Stimulated activated naive CD8-positive, alpha-beta T cell treated with anti-CD3 and anti-CD28 coated beads, Interleukin-15, Interleukin-2, amounts not matched to agents 100 U/mL and 50 U/mL, for 24 hours (primary cell): ENCODE measurements at regions not wholly inside any gene's neighbourhood (a gene's known extent, or its start where the extent isn't known, plus 50 kb on each side); places are given as distances from the start of the nearest gene placed in this dataset.

Experiments used
- ATAC-seq: fragments of 150-1000 bp; cut with Tn5 transposase; one replicate; pipeline ENCODE4 v1.10.0; 2021
- DNase-seq: peaks from one replicate; pipeline ENCODE4 v3.0.0; 2021

DNA sequence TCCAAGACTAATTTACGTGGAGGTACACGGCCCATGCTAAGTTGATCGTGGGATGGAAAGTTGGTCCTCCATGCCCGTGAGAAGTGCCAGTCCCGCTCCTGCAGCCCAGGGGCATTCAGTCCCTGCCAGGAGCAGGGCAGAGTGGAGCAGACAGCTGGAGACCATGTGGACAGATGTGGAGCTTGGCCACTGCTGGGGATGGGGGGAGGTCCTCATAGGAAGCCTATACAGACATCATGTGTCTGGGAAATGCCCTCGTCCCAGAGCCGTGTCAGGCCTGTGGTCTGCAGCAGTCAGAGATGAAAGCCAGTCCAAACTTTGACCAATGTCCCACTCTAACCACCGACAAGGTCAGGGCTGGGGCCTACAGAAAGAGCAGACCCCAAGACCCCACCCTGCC lies 118.4 kb downstream of the CPZ start:
- no peak for ATAC-seq

GRCh38 chr4:8710416-8710815 lies 117.9 kb downstream of the CPZ start:
- DNase-seq (no peak), ATAC-seq (no peak)

More for the DNA sequence above, 118.4 kb downstream of the CPZ start:
- no peak for DNase-seq

DNA sequence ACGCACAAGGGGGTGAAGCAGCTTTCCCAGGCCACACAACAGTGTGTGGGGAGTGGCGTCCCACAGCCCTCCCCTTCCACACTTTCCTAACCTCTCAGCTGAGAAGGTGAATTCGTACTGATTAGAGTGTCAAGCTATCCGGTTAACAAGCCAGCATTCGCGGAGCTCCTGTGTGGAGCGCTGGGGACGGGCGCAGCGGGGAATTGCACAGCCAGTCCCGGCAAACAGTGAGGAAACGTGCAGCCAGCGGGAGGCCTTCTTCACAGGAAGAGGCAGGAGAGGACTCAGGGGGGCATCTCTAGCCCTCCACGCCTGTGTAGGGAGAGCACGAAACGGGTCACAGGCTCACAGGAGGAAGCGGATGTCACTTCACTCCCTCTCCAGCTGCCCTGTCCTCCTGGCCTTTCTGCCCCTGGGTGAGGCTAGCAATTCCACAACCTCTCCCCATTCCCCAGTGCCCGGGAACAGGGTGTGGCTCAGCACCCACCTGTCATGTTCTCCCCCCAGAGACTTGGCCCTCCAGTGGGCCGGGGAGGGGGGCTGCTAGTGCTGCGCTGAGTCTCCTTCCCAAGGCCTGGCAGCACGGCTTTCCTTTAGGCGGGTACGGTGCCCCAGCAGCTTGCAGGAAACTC lies 117.3 kb downstream of the CPZ start:
- DNase-seq: no peak
- ATAC-seq: no peak

DNA sequence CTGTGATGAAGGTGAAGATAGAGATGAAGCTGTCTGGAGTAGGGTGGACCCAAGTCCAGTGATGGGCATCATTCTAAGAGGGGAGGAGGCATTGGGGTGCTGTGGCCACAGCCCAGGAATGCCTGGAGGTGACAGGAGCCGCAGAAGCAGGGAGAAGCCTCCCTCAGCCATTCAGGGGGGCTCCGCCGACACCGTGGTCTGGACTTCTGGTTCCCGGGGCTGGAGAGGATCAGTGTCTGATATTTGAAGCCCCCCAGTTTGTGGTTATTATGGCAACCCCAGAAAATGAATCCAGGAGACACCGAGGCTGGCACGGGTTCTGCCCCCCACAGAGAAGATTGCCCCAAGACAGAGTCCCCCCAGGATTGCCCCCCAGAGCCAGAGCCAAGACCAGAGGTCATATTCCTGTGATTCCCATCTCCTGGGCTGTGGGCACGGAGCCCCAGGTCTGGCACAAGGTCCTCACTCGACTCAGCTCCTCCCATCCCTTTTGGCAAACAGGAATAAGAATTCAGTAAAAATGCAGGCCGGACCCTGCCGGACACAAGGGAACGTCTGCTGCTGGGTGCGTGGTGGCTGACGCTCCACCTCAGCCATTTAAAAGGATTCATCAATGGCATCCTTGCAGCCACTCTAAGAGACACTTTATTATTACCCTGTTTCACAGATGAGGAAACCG lies 116.6 kb downstream of the CPZ start:
- ATAC-seq (no peak), DNase-seq (no peak)

GRCh38 chr4:8708401-8709021 lies 115.9 kb downstream of the CPZ start:
- ATAC-seq (no peak), DNase-seq (no peak)

DNA sequence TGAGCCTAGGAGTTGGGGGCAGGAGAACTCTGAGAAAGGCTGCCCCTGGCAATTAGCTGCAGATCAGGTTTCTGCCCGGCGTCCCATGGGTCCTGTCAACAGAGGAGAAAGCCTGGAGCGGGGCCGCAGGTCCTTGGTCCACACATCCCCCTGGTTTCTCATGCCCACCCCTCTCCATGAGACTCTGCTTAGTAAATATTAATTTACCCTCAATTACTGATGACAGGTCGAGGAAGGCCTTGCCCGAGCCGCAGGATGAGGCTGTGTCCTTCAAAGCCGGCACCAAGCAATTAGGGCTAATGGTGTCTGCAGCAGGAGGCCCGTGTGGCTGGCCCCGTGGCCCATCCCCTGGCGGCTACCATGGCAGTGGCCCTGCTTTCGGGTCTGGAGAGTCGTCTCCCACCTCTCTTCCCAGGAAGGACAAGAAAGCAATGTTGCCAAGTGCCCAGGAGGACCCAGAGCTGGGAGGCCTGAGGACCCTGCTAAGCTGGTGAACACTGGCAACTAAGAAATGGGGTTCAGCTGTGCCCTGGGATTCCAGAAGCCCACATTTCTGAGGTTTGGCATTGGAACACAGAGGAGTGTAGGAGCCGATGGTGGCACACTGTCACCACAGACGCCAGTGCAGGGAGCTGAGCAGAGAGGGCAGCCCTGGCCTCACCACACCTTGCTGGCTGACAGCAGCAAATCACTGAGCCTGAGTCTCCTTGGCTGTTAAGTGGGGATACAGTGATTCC lies 114.6 kb downstream of the CPZ start:
- ATAC-seq: no peak

DNA sequence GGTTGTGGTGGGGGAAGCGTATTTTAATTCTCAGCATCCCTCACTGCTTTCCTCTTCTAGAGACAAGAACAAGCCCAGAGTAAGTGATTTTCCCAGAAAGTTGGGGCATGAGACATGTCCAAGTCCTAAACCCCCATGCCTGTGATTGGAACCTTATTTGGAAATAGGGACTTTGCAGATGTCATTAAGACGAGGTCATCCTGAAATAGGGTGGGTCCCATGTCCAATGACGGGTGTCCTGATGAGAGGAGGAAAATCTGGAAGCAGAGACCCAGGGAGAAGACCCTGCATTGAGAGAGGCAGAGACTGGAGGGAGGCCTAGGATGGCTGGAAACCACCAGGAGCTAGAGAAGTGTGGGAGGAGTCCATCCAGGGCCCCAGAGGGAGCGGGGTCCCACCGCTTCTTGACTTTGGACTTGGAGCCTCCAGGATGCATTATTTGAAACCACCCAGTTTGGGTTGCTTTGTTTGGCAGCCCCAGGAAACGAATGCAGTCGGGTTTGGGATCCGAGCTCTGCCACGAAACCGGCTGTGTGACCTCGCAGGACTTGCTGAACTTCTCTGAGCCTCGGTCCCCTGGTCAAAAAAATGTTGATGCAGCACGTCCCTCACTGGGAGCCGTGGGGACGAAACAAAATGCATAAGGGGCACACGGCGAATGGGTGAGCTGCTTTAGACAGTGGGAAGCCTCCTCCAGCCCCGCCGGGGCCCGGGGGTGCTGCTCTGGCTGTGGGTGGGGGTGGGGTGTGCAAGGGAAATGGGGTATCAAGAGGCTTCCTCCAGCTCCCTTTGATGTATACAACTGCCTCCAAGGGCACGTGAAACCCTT lies 113.9 kb downstream of the CPZ start:
- ATAC-seq (no peak), DNase-seq (no peak)

More for the DNA sequence above, 114.6 kb downstream of the CPZ start:
- DNase-seq: no peak

DNA sequence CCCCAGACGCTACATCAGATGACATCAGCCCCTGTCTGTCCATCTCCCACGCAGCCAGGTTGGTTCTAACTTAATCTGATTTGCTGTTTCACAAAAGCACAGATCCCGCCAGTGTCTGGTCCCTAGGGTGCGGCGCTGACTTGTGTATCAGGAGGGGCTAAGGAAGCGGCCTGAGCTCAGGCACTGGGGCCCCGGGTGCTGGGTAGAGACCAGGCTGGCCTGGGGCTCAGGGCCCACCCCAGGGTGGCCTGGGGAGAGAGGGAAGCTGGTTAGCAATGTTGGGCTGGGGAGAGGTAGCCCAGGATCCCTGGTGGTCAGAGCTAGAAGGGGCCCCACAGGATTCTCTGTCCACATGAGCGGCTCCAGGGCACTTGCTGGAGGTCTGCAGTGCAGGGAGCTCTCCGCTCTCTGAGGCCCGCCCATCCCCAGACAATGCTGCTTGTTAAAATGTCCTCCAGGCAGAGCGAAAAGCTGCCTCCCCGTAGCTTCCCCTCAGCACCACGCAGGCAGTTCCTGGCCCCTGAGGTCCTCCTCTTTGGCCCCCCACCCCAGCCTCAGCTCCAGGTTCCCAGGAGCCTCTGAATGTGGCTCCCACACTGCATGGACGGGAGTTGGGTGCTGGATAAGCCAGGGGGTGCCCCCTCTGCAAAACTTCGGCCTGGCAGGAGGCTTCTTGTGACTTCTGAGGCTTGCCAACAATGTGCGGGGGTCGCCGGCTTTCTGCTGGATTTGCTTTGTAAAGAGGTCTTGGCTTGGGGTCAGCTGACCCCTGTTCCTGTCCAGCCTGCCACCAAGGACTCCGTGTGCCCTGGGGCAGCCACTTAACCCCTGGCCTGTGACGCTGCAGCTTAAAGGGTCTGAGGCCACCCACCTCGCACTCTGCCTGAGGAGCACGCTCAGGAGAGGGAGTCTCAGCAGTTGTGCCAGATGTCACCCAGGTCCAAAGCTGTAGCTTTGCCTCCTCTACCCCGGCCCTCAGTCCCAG lies 112.9 kb downstream of the CPZ start:
- no peak for ATAC-seq
- no peak for DNase-seq

- DNase-seq: no peak
- ATAC-seq: no peak
Measured at GRCh38 chr4:8704632-8705031, 112.1 kb downstream of the CPZ start.

GRCh38 chr4:8703857-8704495 lies 111.4 kb downstream of the CPZ start:
- no peak for DNase-seq
- no peak for ATAC-seq

GRCh38 chr4:8703401-8703696 lies 110.8 kb downstream of the CPZ start:
- no peak for ATAC-seq
- no peak for DNase-seq

DNA sequence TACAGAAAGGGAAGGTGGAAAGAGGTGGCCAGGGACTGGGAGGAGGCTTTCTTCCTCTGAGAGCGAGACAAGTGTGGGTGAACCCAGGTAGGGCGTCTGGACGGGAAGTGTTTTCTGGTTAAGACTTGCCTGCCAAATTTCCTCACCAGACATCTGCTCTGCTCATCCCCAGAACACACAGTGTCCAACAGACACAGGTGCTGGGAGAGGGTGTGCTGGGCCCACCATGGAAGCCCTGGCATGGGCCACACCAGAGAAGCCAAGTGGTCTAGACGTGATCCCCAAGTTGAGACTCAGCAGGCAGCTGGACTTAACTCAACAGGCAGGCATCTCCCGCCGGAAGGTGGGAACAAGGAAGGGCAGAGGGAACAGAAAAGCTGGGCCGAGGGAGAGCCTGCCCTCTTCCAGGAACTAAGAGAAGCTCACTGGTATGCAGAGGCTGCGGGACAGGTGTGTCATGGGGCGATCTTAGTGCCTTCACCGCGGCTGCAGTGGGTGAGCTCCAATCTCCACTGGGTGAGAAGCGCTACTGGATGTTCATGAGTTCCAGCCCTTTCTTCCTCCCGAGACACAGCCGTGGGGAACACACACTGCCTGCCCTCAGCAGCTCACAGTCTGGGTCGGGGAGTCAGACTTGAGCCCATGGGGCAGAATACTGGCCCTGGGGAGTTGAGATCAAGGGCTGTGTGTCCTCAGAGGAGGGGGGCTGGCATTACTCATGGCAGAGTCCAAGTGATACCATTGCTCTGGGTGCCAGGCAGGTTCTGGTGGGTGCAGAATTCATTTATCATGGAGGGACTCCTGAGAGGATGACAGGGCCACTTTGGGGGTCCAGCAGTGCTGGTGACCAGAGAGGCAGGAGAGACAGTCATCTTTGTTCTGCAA lies 110.2 kb downstream of the CPZ start:
- DNase-seq: no peak
- no peak for ATAC-seq

- ATAC-seq (no peak), DNase-seq (no peak)
Measured at GRCh38 chr4:8702020-8702495, 109.5 kb downstream of the CPZ start.

DNA sequence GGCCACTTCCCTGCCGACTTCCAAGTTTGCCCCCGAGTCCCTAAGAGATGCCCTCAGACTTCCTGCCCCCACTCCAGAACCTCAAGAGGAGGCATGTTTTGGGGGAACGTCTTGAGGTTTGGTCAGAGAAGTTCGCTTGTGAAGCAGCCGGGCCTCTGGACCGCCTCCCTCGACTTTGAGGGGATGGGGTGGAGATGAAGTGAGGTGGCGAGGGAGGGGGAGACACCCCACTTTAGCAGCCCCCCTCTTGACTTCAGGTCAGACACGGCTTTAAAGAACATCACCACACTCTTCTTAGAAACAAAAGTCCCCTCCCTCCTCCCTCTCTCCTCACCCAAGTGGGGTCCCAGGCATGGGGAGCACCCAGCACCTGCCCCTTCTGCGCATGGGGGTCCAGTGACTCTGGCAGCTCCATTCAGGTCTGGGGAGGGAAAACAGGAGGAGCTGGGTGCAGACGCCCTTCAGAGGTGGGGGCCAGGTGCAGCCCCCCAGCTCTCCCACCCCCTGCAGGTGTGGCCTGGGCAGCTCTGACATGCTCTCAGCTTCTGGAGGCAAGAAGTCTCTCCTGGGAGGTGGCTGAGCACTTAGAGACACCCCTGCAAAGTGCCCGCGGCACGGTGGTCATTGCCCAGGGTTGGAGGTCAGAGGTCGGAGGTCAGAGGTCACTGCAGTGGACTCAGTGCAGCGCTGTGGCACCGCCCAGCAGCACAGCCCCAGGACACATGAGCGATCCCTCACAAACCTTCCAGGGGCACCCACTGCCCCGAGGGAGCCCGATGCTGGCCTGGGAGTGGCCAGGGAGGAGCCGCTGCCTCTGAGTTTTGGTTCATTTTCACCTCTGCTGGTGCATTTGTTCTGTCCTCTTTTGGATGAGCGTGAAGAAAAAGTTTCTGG lies 108.8 kb downstream of the CPZ start:
- ATAC-seq: no peak
- no peak for DNase-seq

DNA sequence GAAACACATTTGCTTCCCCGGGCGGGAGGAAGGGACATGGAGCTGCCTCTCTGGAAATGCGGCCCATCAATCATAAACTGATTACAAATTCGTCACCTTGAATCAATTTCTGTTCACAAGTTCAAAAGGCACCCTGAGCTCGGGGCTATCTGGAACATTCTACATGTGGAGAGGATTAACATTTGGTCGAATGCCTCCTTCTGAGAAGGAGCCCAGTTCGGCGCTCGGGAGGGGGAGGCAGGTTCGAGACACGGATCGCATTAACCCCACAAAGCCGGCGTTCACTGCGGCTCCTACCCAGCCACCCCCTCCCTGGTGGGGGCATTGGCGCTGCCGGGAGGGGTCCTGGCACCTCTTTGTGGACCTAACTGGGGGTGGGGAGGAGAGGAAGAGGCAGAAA lies 108.0 kb downstream of the CPZ start:
- ATAC-seq (no peak), DNase-seq (no peak)

DNA sequence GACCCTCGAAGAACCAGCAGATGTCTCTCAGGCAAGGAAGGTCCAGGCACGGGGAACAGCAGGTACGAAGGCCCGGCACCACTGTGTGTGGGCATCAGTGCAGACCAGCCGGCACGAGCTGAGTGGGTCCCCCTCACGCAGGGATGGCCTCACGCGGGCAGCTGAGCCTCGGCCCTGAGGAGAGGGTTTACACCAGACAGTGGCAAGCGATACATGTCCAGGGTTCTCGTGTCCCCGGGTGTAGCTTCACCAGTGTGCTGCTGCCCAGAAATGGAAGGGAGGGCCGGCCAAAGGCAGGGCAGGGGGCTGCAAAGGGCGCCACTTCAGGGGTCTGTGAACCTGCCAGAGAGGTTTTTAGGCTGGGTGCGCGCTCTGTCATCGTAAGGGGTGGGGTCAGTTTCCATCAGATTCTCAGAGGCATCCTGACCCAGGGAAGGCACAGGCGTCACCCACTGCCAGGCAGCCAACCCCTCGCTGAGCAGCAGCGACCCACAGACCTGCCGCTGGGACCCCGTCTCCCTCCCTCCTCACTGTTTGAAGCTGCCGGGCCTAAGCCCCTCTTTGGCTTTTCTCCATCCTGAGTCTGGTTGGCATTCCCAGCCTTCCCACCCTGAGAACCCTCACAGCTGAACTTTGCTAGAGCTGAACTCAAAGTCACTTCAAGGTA lies 107.0 kb downstream of the CPZ start:
- DNase-seq (no peak), ATAC-seq (no peak)

GRCh38 chr4:8699063-8699385 lies 106.5 kb downstream of the CPZ start:
- ATAC-seq: no peak
- DNase-seq: no peak
